ENCODE measurements at regions not wholly inside any gene's neighbourhood (a gene's known extent, or its start where the extent isn't known, plus 50 kb on each side); places are given as distances from the start of the nearest gene placed in this dataset.

DNA sequence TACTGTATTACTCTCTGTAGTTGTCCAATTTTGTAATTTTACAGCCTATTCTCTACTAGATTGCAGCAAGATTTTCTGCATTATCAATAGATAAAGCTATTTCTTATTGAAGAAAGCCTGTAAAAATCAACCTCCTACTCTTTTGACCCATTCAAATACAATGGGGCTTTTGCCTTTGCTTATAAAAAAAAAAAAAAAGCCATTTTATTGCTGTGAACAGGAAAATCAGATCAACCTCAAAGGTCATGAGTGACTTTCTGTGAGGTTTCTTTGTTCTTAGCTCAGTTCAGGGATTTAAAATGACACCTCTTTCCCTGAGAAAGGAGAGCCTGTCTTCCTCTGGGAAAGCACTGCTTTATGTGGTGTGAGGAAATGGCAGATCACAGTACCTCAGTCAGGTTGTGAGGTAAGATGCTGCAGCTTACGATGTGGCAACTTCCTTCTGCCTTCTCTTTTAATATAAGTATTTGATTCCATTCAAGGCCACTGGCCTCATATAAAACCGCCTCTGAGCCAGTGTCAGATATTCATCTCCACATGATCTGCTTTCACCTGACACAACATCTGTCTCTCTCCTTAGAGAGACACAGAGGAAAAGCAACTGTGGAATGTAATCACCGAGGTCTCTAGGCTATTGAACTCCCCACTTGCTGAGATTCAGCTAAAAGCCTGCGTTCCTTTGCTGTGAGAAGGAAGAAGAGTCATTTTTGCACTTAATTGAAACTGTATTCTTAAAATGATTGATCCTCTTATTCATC lies 161.5 kb upstream of the MB21D2 start (continued):
- no peak for TF ChIP-seq MGA (IDR thresholded peaks at IDR 0.05)
- no peak for TF ChIP-seq EZH2 (IDR thresholded peaks at IDR 0.05; ENCODE audit: borderline replicate concordance, low read depth, low read length)
